SK-N-SH (cell line): ENCODE measurements at regions not wholly inside any gene's neighbourhood (a gene's known extent, or its start where the extent isn't known, plus 50 kb on each side); places are given as distances from the start of the nearest gene placed in this dataset.
A peak's percentile ranks its signal among the peaks of the same experiment; 100 is the strongest.

Source experiments
- CTCF ChIP-seq: fragments of 200-600 bp; sonication (generic); IDR thresholded peaks from 2 replicates; pipeline ENCODE4 v1.6.1; 2017; ENCODE audit warnings: antibody characterized with exemption, mild to moderate bottlenecking, moderate library complexity
- GABPA ChIP-seq: IDR thresholded peaks from 2 replicates; pipeline ENCODE4 v1.4.0; 2012; ENCODE audit warnings: low read depth, mild to moderate bottlenecking
- REST ChIP-seq: IDR thresholded peaks from 2 replicates; pipeline ENCODE4 v1.6.1; 2012; ENCODE audit warnings: mild to moderate bottlenecking, low read depth, low read length, moderate library complexity
- RFX5 ChIP-seq: IDR thresholded peaks from 2 replicates; pipeline ENCODE4 v1.6.1; 2012; ENCODE audit warnings: mild to moderate bottlenecking, improper control_type of control experiment, low read length

GRCh38 chr6:141988954-141989705 lies 143.6 kb upstream of the GJE1 start:
- TF ChIP-seq RFX5 (no peak), CTCF (peak; percentile 79), REST (no peak), GABPA (no peak)
